NCI-H2196 (cell line): ENCODE measurements at regions not wholly inside any gene's neighbourhood (a gene's known extent, or its start where the extent isn't known, plus 50 kb on each side); places are given as distances from the start of the nearest gene placed in this dataset.

ENCODE experiments used
- DNase-seq: peaks from one replicate; lab custom pipeline; 2025; ENCODE audit not compliant: unreplicated experiment; lab: John Stamatoyannopoulos, UW

DNA sequence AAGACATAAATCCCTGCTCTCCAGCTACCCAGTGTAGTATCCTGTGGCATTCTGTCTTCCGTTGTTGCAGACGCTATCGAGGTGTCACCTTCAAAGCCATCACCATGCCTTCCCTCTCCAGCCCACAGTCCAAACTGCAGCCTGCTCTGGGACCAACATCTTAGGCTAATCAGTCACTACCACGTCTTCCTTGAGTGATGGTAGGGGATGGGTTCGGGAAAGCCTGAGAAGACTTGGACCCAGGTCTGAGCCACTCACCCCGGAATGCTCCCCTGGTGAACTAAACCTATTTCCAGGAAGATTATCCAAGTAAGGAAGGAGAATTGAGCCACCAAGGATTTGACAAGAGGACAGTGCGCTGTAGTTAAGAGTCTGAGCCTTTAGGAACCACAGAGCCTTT lies 52.9 kb upstream of the IRX1 start:
- DNase-seq = no peak

DNA sequence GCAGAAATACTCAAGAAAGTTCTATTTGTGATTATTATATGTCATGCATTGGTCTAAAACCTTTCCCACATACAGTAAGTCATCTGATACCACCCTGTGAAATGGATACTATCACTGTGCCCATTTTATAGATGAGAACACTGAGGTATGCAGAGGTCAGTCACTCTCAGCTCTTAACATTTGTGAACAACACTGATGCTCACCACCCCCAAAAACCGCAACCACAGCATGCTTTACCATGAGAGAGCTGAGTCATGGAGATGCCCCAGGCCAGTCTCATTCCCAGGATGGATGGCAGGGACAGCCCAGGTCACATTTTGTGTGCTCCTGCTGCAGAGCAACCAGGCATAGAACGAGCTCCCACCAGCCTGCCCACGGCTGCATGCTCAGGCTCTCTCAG lies 53.5 kb upstream of the IRX1 start:
- no peak for DNase-seq

DNA sequence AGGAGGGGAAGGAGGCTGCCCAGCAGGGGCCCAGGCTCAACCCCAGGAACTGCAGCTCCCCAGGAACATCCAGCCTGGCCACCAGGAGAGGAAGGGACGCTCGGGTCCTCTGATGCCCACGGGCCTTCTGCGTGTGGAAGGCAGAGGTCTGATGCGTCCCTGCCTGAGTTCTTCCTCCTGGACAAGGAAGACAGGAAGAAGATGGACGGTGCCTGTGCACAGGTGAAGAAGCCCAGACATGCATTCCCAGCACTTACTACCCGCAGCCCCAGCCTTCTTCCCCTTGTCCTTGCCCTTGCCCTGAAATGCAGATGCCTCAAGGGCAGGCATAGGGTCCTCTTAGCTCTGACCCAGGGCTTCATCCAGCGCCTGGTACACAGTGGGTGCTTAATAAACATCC lies 56.7 kb upstream of the IRX1 start:
- DNase-seq = no peak

DNA sequence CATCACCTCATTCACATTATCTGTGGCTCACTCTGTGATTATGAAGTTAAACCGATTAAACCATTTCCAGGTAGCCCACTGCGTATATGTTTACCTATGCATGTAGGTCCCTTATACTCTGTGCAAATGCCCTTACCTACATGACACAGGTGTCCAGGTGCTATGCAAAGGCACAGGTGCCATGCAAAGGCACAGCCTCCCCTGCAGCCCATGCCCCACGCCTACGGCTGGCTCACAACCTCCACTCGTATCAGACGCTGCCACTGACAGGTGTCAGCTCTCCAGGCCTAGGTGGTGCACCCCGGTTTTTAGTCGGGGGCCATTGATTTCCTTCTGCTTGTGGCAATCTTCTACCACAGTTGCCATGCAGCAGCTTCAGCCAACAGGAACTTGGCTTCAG lies 57.7 kb upstream of the IRX1 start:
- no peak for DNase-seq

DNA sequence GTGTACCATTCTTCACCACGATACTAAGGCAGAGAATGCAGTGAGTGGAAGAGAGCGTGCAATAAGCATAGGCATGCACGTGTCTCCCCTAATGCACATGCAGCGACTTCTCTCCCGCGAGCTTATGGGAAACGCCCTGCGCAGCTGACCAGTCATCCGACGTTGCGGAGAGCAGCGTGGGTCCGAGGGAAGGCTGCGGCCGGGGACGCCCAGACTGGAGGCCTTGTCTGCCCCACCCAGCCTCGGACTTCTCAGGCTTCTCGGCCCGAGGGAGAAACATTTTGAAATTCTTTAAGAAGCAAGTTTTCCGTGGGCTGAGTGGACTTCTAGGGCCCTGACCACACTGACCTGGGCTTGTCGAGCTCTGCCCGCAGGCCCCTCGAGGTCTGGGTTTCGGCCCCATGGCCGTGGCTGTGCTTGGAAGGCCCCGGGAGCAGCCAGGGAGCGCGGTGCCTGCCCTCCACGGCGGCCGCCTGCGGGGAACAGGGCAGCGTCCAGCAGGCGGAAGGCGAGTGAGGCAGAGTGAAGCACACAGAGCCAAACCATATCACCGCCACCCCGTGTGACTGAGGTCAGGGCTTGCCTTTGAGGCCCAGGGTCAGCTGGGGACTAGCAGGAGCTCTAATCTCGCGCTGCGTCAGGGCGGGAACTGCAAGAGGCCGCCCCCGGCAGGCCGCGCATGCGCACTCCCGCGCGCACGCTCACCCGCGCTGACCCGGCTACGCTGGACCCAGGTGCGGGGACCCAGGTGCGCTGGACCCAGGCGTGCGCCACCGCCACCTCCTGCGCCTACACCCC lies 60.0 kb upstream of the IRX1 start:
- no peak for DNase-seq

DNA sequence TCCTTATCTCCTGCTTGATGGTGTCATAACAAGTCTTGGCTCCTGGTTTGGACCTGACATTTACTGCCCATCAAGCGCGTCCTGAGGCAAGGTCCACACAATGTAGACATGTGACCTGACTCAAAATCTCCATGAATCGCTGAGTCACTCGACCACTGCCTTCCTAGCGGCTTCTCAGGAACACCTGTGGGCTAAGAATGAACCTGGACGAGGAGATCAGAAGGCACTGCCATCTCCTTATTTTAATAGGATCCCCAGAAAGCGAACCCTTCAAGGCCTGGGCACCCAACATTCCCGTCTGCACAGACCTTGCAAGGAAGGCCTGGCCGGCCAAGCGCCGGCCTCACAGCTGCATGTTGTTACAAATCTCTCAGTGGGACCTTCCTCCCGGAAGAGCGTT lies 60.6 kb upstream of the IRX1 start:
- no peak for DNase-seq

DNA sequence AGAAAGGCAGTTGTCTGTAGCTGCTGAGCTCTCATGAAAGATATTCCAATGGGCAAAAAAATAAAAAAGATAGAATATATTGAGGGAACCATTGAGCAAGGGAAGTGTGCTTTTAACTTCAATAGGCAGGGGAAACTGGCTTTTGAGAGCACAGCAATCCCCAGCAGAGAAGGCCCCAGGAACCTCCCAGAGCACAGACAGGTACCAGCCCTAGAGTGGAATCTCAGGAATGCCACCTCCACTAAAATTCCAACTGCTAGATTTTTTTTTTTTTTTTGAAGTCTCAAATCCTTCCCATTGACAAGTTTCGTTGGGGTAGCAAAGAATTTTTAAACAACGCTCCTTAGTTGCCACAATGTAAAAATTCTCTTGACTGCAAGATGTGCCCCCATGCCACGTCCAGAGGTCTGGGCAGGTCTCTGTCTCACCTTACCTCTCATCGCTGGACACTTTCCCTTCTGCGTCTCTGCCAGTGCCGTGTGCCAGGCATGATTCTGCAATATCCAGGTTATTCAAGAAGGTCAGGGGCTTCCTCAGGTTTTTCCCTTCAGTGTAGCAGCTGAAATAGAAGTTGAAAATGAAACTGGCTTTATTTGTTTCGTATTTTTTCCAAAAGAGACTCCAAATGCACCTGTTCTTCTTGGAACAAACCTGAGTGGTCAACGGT lies 64.2 kb upstream of the IRX1 start:
- DNase-seq = no peak

DNA sequence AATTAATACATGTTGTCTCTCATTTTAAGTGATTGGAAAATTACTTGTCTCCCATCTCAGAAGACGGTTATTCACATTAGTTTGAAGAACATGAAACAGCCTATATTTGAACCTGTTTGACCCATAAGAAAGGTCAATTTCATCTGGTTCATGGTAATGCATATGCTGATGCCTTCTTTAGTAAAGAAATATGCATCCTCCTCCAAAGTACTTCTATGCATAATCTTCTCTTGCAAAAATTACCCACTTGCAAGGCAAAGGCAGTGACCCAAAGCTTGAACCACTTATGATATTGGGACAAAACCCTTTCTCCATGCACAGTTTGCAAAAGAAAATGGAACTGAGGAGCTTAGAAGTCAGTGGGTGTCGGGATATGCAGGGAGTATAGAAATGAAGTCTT lies 65.4 kb upstream of the IRX1 start:
- DNase-seq = no peak

DNA sequence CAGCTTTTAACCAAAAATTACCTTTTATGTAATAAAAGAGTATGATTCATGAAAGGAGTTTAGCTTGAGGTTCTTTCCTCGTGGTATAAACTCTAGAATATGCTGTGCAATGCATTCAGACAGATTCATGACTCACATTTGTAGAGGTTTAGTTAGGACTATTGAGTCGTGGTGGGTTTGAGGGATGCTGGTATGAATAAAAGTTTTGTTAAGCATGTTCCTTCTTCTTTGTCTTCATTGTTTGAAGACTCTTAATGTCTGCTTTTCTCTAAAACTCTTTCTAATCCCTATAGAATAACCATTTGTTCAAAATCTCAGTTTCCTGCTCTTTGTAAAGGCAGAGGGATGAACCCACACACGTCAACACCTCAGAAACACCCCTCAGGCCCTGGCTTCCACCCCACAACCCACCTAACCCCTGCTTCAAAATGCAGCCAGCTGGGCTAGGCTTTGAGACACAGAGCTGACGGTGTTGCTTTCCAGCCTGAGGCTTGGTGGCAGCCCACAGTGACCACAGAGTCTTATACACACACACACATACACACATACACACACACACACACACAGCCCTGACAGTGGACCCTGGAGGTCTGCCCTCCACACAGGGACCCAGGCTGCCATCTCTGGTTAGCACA lies 69.0 kb upstream of the IRX1 start:
- no peak for DNase-seq

DNA sequence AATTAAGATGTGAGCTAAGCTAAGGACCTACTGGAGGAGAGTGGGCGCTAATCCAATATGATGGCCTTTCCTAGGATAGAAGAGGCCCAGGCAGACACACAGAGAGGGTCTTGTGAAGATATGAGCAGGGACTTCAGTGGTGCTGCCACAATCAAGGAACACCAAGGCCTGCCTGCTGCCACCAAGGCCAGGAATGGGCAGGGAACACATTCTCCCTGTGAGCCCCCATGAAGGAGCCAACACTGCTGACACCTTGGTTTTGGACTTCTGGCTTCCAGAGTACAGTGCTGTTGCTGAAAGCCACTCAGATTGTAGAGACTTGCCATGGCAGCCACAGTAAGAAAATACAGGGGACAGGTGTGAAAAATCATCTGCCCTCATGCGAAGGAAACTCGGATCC lies 73.1 kb upstream of the IRX1 start:
- DNase-seq = no peak

DNA sequence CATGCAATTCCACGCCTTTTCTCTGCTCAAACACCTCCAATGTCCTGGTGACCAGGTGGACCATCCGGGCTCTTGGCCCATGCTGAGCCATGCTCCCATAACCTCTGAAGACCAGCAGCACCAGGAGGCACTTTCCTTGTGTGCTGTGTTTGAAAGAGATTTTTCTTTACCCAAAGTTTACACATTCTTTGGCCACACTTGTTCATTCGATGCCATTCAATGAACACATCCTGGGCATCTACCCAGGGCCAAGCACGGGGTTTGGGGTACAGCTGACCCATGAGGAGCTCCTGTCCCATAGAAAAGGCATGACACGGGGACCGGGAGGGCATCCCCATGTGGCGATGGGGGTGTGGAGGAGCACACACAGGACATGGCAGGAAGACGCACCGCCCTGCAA lies 77.1 kb upstream of the IRX1 start:
- DNase-seq = no peak

DNA sequence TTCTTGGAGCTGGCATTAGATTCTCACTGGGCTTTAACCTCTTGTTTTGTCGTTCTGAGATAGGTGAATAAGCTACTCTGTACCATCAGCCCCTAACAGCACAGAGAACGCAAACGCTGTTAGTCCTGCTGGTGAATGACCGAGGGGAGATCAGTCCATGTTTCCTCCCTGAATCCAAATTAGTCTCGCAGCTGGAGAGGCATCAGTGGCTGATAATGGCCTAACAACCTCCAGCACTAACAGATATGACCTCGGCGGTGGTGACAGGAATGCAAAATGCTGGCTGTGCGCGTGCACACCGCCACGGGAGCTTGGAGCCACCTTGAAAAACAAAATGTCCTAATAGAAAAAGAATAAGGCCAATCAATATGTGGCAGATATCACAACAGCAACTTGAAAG lies 77.6 kb upstream of the IRX1 start:
- DNase-seq = no peak

DNA sequence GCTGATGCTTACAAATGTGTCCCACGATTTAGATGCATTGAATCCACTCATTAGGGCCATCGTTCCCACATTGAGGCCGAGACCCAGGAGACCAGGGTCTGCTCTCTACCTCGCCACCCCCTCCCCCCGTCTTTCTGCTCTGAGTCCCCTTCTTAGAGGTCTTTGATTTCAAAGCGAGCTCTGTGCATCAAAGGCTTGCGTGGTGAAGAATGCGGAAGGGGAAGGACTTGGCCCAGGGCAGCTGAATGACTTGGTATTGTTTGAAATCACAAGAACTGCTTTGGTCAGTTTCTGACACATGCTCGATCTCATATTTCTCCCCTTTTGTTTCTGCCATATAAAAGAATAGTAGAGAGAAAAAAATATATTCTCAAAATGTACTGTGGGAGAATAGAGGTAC lies 78.3 kb upstream of the IRX1 start:
- DNase-seq = no peak

DNA sequence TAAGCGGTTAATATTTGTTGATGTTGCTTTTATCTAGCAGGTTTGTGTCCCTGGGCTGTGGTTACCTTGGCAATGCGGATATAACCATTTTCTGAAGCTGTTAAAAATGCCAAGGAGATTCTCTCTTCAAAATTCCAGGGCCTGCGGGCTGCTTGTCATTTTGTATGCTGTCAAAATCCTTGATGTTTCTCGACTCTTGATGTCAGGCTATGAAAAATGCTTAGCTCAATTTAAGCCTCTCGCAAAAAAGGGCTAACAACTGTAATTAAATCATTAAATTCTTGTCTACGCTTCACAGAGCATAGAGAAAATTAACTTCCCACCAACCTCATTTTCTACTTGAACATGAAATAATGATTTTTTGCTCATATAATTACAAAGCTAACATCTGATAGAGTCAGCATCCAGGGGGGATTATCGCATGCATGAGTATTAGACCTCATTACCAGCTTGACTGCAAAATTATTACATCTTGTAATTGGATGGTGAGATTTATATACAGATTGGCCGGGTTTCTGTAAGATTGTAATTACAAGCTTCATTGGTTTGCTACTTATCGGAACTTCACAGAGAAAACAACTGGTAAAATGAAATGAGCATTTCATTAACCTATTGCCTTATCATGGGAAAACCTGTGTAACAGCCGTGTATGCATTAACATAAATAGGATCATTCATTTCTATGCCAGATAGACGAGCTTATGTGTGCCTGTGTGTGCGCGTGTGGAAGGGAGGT lies 83.1 kb upstream of the IRX1 start:
- DNase-seq = no peak

DNA sequence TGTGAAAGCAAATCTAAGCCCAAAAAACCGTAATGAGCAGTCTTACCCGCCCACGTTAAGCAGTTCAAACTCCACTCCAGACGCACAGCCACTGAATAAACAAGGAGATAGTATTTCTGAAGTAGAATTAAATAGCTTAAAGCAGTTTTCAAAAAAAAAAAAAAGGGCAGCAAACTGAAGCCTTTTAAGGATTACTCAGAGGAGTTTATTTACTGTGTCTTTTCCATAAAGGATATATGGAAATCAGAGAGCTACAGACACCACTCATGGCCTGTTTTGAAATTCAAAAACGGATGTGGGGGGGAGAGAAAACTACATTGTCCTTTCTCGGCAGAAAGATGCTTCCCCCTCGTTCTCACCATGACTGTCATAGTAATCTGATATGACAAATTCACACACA lies 83.7 kb upstream of the IRX1 start:
- no peak for DNase-seq

DNA sequence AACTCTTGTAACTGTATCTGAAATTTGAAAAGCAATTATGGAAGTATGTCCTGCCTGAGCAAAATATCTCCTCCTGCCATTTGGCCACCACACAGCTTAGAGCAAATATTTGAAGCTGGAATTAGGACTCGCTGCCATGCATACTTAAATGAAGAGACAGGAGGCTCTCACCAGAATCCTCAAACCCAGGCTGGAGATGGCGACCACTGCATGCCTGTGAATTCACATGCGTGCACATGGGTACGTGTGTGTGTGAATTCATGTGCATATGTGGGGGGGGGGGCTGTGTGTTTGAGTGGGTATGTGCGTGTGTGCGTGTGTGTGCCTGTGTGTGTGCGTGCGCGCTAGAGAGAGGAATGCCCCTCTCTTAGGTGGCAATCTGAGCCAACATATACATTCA lies 84.1 kb upstream of the IRX1 start:
- DNase-seq = no peak

DNA sequence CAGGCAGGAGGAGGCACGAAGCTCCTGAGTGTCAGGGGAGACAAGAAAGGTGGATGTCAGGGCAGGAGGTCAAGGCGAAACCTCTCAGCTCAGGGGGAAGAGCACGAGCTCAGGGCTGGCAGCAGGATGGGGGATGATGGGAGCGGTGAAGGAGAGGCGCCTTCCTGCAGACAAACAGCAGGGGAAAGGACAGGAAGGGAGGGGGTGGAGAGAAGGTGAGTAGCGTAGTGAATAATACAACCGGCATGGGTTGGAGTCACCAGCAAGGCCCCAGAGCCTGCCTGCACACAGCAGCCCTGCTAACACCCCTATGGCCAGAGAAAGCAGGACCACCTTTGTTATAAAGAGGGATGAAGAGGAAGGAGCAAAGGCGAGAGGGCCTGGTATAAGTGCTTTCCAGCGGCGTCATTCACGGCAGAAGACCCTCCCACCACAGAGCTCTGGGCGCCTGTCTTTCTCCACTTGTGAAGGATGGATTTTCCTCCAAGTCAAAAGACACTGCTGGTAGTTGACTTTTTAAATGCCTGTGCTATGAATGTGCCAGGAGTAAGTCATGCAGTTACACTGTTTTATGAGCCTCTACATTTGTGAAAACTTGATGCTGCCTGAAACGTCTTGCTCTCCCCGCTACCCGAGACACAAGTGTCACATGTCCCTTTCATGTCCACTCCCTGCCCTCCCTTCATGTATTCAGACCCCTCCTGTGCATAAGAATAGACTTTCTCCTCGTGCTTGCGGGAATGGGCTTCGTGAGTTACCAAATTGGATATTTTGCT lies 84.8 kb upstream of the IRX1 start:
- DNase-seq = no peak

DNA sequence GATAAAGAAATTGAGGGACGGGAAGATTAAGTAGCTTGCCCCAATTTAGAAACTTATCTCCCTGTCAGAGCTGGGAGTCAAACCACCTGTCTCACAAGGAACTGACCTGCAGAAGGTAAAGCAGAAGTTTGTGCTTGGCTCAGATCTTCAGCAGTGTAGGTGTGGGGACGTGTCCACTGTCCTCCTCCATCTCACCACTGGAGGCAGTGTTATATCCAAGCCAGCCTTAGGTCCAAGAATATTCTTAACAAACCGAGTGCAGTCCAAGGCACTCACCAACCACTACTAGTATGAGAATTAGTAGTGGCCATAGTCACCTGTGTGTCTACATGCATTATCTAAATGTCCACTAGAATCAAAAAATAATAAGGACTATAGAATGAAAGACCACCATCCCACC lies 86.3 kb upstream of the IRX1 start:
- DNase-seq = no peak

DNA sequence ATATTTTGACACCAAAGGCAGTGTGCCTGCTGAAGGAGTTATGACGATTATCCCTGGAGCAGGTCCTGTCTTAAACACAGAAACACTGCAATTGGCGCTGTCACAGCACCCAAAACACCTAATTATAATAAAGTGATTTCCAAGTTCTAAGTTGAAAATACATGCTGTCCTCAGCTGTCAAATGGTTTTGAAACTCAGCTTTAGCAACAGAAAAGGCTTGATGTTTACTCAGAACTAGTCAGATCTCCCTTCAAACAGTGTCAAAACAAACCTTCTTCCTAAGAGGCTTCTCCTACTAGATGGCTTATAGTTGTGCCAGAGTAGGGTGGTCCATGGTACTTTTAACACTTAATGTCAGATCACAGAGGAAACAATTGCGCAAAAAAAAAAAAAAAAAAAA lies 87.2 kb upstream of the IRX1 start:
- no peak for DNase-seq

DNA sequence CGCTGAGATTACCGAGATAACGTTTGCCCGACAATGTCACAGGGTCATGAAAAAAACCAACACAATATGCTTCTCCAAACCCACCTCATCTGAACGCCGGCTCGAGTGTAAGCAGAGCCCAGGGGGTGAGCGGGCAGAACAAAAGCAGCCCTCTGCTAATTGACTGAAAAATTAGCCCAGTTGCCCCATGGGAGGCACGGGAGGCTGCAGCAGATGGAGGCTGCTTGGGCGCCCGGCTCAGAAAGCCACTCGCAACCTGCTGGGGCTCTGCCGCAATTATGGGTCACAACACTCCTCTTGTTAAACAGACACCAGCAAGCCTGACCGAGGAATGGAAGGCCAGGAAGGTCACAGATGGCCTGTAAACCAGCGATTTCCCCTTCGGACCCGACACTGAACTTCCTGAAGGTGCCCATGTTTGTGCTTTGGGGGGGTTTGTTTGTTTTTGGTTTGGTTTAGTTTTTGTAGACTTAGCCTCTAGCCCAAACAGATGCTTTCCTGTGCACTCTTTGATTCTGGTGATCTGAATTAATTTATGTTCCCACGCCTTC lies 104.6 kb upstream of the IRX1 start:
- DNase-seq = no peak
